H1 (cell line): ENCODE measurements at regions not wholly inside any gene's neighbourhood (a gene's known extent, or its start where the extent isn't known, plus 50 kb on each side); places are given as distances from the start of the nearest gene placed in this dataset.

Experiments used
- CTCF ChIA-PET: fragments of 300-600 bp; sonication (Branson Sonifier 250); formaldehyde crosslinking; loops from one replicate; lab custom pipeline; 2021; ENCODE audit not compliant: partially characterized antibody; lab: Charles Lee
- POLR2A ChIA-PET: fragments of 300-600 bp; sonication (Branson Sonifier 250); formaldehyde crosslinking; loops from one replicate; lab custom pipeline; 2021; ENCODE audit warnings: inconsistent platforms; ENCODE audit not compliant: partially characterized antibody; lab: Charles Lee
- DNase-seq, 2 experiments: peaks; one replicate each; pipeline versions ENCODE4 v3.0.0 to v3.0.0-alpha.2; 2010 to 2022; ENCODE audit warnings: low spot score in 2 of 2, low read depth in 1 of 2, mixed read lengths in 1 of 2
- FAIRE-seq: peaks from 2 replicates; lab custom pipeline; 2011; peaks lifted over from hg19 to GRCh38; lab: Jason Lieb, UNC
- H2AFZ ChIP-seq: 2 replicates; pipeline ENCODE4 v1.8.1; 2012; ENCODE audit warnings: low read length, inconsistent platforms
- H2AK5ac ChIP-seq: 2 replicates; pipeline ENCODE4 v1.6.1; 2013; ENCODE audit warnings: low read depth, low read length
- H2BK120ac ChIP-seq: replicated peaks from 2 replicates; pipeline ENCODE3; 2013; ENCODE audit warnings: low read depth, low read length, inconsistent platforms
- H2BK12ac ChIP-seq: 2 replicates; pipeline ENCODE4 v1.6.1; 2013; ENCODE audit warnings: low read depth, low read length
- H2BK15ac ChIP-seq: 2 replicates; pipeline ENCODE4 v1.6.1; 2013; ENCODE audit warnings: low read length
- H2BK20ac ChIP-seq: 2 replicates; pipeline ENCODE4 v1.6.1; 2013; ENCODE audit warnings: low read length
- H2BK5ac ChIP-seq: 2 replicates; pipeline ENCODE4 v1.6.1; 2013; ENCODE audit warnings: low read depth, low read length
- H3K14ac ChIP-seq: 2 replicates; pipeline ENCODE4 v1.6.1; 2013; ENCODE audit warnings: inconsistent platforms; ENCODE audit not compliant: insufficient read length
- H3K18ac ChIP-seq: 2 replicates; pipeline ENCODE4 v1.6.1; 2013; ENCODE audit warnings: low read length; ENCODE audit errors: extremely low read depth
- H3K23ac ChIP-seq: 2 replicates; pipeline ENCODE4 v1.6.1; 2013; ENCODE audit warnings: inconsistent platforms; ENCODE audit not compliant: insufficient read length
- H3K23me2 ChIP-seq: 2 replicates; pipeline ENCODE4 v1.6.1; 2013; ENCODE audit warnings: low read depth, low read length
- H3K27ac ChIP-seq: 2 replicates; pipeline ENCODE4 v1.6.1; 2011; ENCODE audit warnings: low read depth, low read length, inconsistent platforms
- H3K27me3 ChIP-seq, 4 experiments: replicated peaks in 1 of 4; 1 replicate in 1 of 4; 2 replicates in 3 of 4; pipeline versions ENCODE4 v1.6.1 to v1.8.1; 2011 to 2013; ENCODE audit warnings: low read length in 3 of 4, mild to moderate bottlenecking in 3 of 4, inconsistent platforms in 2 of 4, mixed read lengths in 2 of 4, moderate library complexity in 1 of 4; ENCODE audit not compliant: control insufficient read depth in 3 of 4, insufficient read depth in 3 of 4; ENCODE audit errors: extremely low read depth in 1 of 4
- H3K36me3 ChIP-seq, 4 experiments: 2 replicates each; pipeline versions ENCODE4 v1.6.1 to v1.8.1; 2011 to 2013; ENCODE audit warnings: mild to moderate bottlenecking in 4 of 4, low read length in 3 of 4, moderate library complexity in 2 of 4, control low read depth in 1 of 4, inconsistent platforms in 1 of 4; ENCODE audit not compliant: insufficient read depth in 4 of 4, control insufficient read depth in 2 of 4
- H3K4ac ChIP-seq: replicated peaks from 2 replicates; pipeline ENCODE3; 2013; ENCODE audit warnings: low read length, low read depth, mixed read lengths, inconsistent platforms; ENCODE audit not compliant: insufficient read length
- H3K4me1 ChIP-seq, 4 experiments: replicated peaks in 1 of 4; 1 replicate in 1 of 4; 2 replicates in 3 of 4; pipeline versions ENCODE4 v1.6.1 to v1.8.1; 2011 to 2013; ENCODE audit warnings: low read length in 3 of 4, inconsistent platforms in 2 of 4, mixed read lengths in 1 of 4; ENCODE audit not compliant: insufficient read depth in 4 of 4, control insufficient read depth in 3 of 4
- H3K4me2 ChIP-seq, 2 experiments: 2 replicates each; pipeline versions ENCODE4 v1.6.1 to v1.8.1; 2011 to 2013; ENCODE audit warnings: low read depth in 2 of 2, low read length in 2 of 2, control low read depth in 1 of 2, inconsistent platforms in 1 of 2, mild to moderate bottlenecking in 1 of 2; ENCODE audit not compliant: insufficient read depth in 1 of 2
- H3K4me3 ChIP-seq, 4 experiments: fragments of 200-600, 300-600 bp in 1 of 4; sonication (generic), shearing (Covaris generic), sonication (Bioruptor Twin) in 1 of 4; 2 replicates each; pipeline versions ENCODE4 v1.5.1 to v1.8.1; 2011 to 2016; ENCODE audit warnings: low read length in 4 of 4, low read depth in 3 of 4, control low read depth in 2 of 4, inconsistent platforms in 2 of 4, mild to moderate bottlenecking in 2 of 4, mixed read lengths in 1 of 4, moderate library complexity in 1 of 4; ENCODE audit not compliant: insufficient read depth in 2 of 4; ENCODE audit errors: extremely low read depth in 1 of 4
- H3K56ac ChIP-seq: replicated peaks from 2 replicates; pipeline ENCODE3; 2013; ENCODE audit warnings: low read depth, mild to moderate bottlenecking, mixed read lengths, low read length, inconsistent platforms; ENCODE audit not compliant: insufficient read length
- H3K79me1 ChIP-seq: 2 replicates; pipeline ENCODE4 v1.6.1; 2013; ENCODE audit warnings: low read depth, low read length, control low read depth
- H3K79me2 ChIP-seq, 2 experiments: 2 replicates each; pipeline versions ENCODE4 v1.6.1 to v1.8.1; 2012 to 2013; ENCODE audit warnings: low read length in 2 of 2, mild to moderate bottlenecking in 2 of 2, inconsistent platforms in 1 of 2; ENCODE audit not compliant: insufficient read depth in 2 of 2, control insufficient read depth in 1 of 2
- H3K9ac ChIP-seq, 4 experiments: replicated peaks in 1 of 4; 1 replicate in 1 of 4; 2 replicates in 3 of 4; pipeline versions ENCODE4 v1.6.1 to v1.8.1; 2011 to 2013; ENCODE audit warnings: low read depth in 3 of 4, low read length in 3 of 4, control low read depth in 2 of 4, mild to moderate bottlenecking in 2 of 4, moderate library complexity in 2 of 4, inconsistent platforms in 1 of 4; ENCODE audit errors: extremely low read depth in 1 of 4
- H3K9me3 ChIP-seq, 2 experiments: 2 replicates each; pipeline versions ENCODE4 v1.6.1 to v1.8.1; 2012 to 2013; ENCODE audit warnings: mild to moderate bottlenecking in 2 of 2, moderate library complexity in 2 of 2, control low read depth in 1 of 2, inconsistent platforms in 1 of 2, low read depth in 1 of 2, low read length in 1 of 2, mixed read lengths in 1 of 2; ENCODE audit not compliant: insufficient read depth in 2 of 2
- H4K20me1 ChIP-seq, 2 experiments: replicated peaks in 1 of 2; 2 replicates each; pipeline versions ENCODE3 to v1.8.1; 2011 to 2013; ENCODE audit warnings: inconsistent platforms in 2 of 2, low read length in 2 of 2, mild to moderate bottlenecking in 1 of 2; ENCODE audit not compliant: insufficient read depth in 2 of 2, control insufficient read depth in 1 of 2
- H4K5ac ChIP-seq: 2 replicates; pipeline ENCODE4 v1.6.1; 2013; ENCODE audit warnings: low read length, low read depth, mixed read lengths, inconsistent platforms; ENCODE audit not compliant: insufficient read length
- H4K8ac ChIP-seq: 2 replicates; pipeline ENCODE4 v1.8.0; 2013; ENCODE audit warnings: mild to moderate bottlenecking, moderate library complexity, low read length, inconsistent platforms; ENCODE audit not compliant: insufficient read depth; ENCODE audit errors: extremely low read depth
- H4K91ac ChIP-seq: replicated peaks from 2 replicates; pipeline ENCODE3; 2013; ENCODE audit warnings: low read length, mixed read lengths, inconsistent platforms; ENCODE audit not compliant: insufficient read length
- ATF2 ChIP-seq: IDR thresholded peaks from 2 replicates; pipeline ENCODE4 v1.6.1; 2012; ENCODE audit warnings: low read length, inconsistent platforms
- WGBS, 2 experiments: shearing (Covaris generic) in 1 of 2; methylation state at CpG; one replicate each; pipeline versions ENCODE4 v1.1.6 to v1.1.7; 2013 to 2015; ENCODE audit warnings: low lambda C conversion rate in 2 of 2, mixed read lengths in 2 of 2, inconsistent platforms in 1 of 2, low coverage in 1 of 2, missing lambda C conversion rate in 1 of 2; ENCODE audit not compliant: insufficient replicate concordance in 2 of 2, insufficient coverage in 1 of 2, insufficient read length in 1 of 2; ENCODE audit errors: extremely low coverage in 1 of 2, missing lambda C conversion rate in 1 of 2; 5-methylcytosine and 5-hydroxymethylcytosine counted together

- no peak for FAIRE-seq
- no peak for DNase-seq
- WGBS, 2 experiments: 97% methylated on average over 20 of the region's 20 CpGs; no CpG with 5 or more reads in 1 of the 2 experiments
These were observed 1829.6 kb upstream of the NUDT12 start for GRCh38 chr5:105392122-105392709.

More at GRCh38 chr5:105392122-105392709, 1829.6 kb upstream of the NUDT12 start:
- H3K56ac ChIP-seq: no peak overlapping the region
- H4K8ac ChIP-seq: peak overlapping the region; percentile 1; the same call in 1 of the 2 replicates
- no peak overlapping the region for H3K18ac ChIP-seq
- H3K23ac ChIP-seq: no peak overlapping the region
- H3K4me2 ChIP-seq: no peak overlapping the region
- no peak overlapping the region for H2BK20ac ChIP-seq
- H3K27ac ChIP-seq: no peak overlapping the region
- H3K9me3 ChIP-seq: peaks cover 0 to 4% of the 10 kb centered on the region in 2 experiments; a peak in 1 of 4 replicates
- ChIA-PET CTCF (no interaction called here), POLR2A (no interaction called here)
- H3K27me3 ChIP-seq: no peaks in the 10 kb centered on the region
- H2AFZ ChIP-seq: peak overlapping the region; percentile 81
- no peak overlapping the region for H3K4me3 ChIP-seq
- H3K79me2 ChIP-seq: no peaks in the 10 kb centered on the region
- H4K91ac ChIP-seq: no peak overlapping the region
- no peaks in the 10 kb centered on the region for H3K79me1 ChIP-seq
- no peak for TF ChIP-seq ATF2
- H4K20me1 ChIP-seq: no peaks in the 10 kb centered on the region
- no peak overlapping the region for H4K5ac ChIP-seq
- no peak overlapping the region for H2BK12ac ChIP-seq
- H3K4ac ChIP-seq: no peak overlapping the region
- H3K36me3 ChIP-seq: no peaks in the 10 kb centered on the region
- H2AK5ac ChIP-seq: no peak overlapping the region
- no peak overlapping the region for H2BK120ac ChIP-seq
- no peaks in the 10 kb centered on the region for H3K23me2 ChIP-seq
- 0 out of 2 replicates have a peak overlapping the region, but pooled peaks have one; percentile 72 for H2BK15ac ChIP-seq
- no peak overlapping the region for H2BK5ac ChIP-seq
- no peak overlapping the region for H3K9ac ChIP-seq
- no peaks in the 10 kb centered on the region for H3K4me1 ChIP-seq
- H3K14ac ChIP-seq: no peak overlapping the region
